GM12878 (cell line): ENCODE measurements at regions not wholly inside any gene's neighbourhood (a gene's known extent, or its start where the extent isn't known, plus 50 kb on each side); places are given as distances from the start of the nearest gene placed in this dataset.
"Not testable (repeated sequence)": the region's sequence is repeated elsewhere in the genome, so short reads cannot be mapped to it uniquely, and the experiment has no call there.

Source experiments
- ATAC-seq: fragments of 200-7000 bp; cut with Tn5 transposase; 3 replicates; pipeline ENCODE4 v1.9.1; 2020; ENCODE audit warnings: mild to moderate bottlenecking, moderate library complexity
- BruUV-seq: library from RNA; stranded (reverse); fragments of 400-500 nt; replicated peaks from 2 replicates; lab custom pipeline; 2021; lab: Mats Ljungman, UMichigan
- CTCF ChIA-PET: fragments of 300-600 bp; sonication (Branson Sonifier 250); formaldehyde crosslinking; extraction: SDS; loops from one replicate; lab custom pipeline; 2021; ENCODE audit warnings: inconsistent platforms; lab: Yijun Ruan, JAX
- POLR2A ChIA-PET: fragments of 350-600 bp; formaldehyde crosslinking; extraction: SDS; loops from one replicate; lab custom pipeline; 2021; ENCODE audit warnings: inconsistent platforms; lab: Charles Lee
- RAD21 ChIA-PET: fragments of 300-600 bp; sonication (Branson Sonifier 250); formaldehyde crosslinking; loops from one replicate; lab custom pipeline; 2023; ENCODE audit warnings: antibody characterized with exemption; ENCODE audit not compliant: unreplicated experiment; lab: Charles Lee
- SMC1A ChIA-PET: fragments of 300-600 bp; sonication (Branson Sonifier 250); formaldehyde crosslinking; loops from one replicate; lab custom pipeline; 2023; ENCODE audit not compliant: unreplicated experiment, uncharacterized antibody; lab: Charles Lee
- DNase-seq: peaks from one replicate; pipeline ENCODE4 v3.0.0-alpha.2; 2011; ENCODE audit warnings: low read depth, low spot score
- FAIRE-seq: peaks from 3 replicates; lab custom pipeline; 2011; peaks lifted over from hg19 to GRCh38; lab: Jason Lieb, UNC
- H2AFZ ChIP-seq: 2 replicates; pipeline ENCODE4 v1.6.0; 2011; ENCODE audit warnings: low read depth, low read length, control low read depth; ENCODE audit not compliant: control insufficient read depth
- H3K27ac ChIP-seq: 2 replicates; pipeline ENCODE4 v1.5.1; 2011; ENCODE audit warnings: control low read depth; ENCODE audit not compliant: control insufficient read depth, insufficient read depth
- H3K27me3 ChIP-seq, 2 experiments: replicated peaks in 1 of 2; 2 replicates each; pipeline versions ENCODE4 v1.6.0 to v1.6.1; 2011; ENCODE audit warnings: low read length in 1 of 2; ENCODE audit not compliant: control insufficient read depth in 2 of 2, insufficient read depth in 2 of 2
- H3K36me3 ChIP-seq, 2 experiments: 2 replicates each; pipeline ENCODE4 v1.5.1; 2011; ENCODE audit warnings: low read length in 1 of 2; ENCODE audit not compliant: control insufficient read depth in 2 of 2, insufficient read depth in 2 of 2
- H3K4me1 ChIP-seq: 2 replicates; pipeline ENCODE4 v1.6.1; 2011; ENCODE audit warnings: mild to moderate bottlenecking, low read length, moderate library complexity, mixed read lengths; ENCODE audit not compliant: control insufficient read depth, insufficient read depth
- H3K4me2 ChIP-seq: 2 replicates; pipeline ENCODE4 v1.6.0; 2011; ENCODE audit warnings: control low read depth; ENCODE audit not compliant: control insufficient read depth, insufficient read depth
- H3K4me3 ChIP-seq: fragments of 200-600 bp; sonication (generic); 2 replicates; pipeline ENCODE4 v1.5.1; 2016
- H3K79me2 ChIP-seq: 2 replicates; pipeline ENCODE4 v1.6.0; 2011; ENCODE audit warnings: low read length; ENCODE audit not compliant: control insufficient read depth, insufficient read depth
- H3K9ac ChIP-seq: 2 replicates; pipeline ENCODE4 v1.8.0; 2011; ENCODE audit warnings: low read length, control low read depth, mixed read lengths; ENCODE audit not compliant: control insufficient read depth, insufficient read depth
- H3K9me3 ChIP-seq: replicated peaks from 3 replicates; pipeline ENCODE4 v1.5.1; 2011; ENCODE audit warnings: mild to moderate bottlenecking, low read length; ENCODE audit not compliant: control insufficient read depth, insufficient read depth
- H4K20me1 ChIP-seq: 2 replicates; pipeline ENCODE4 v1.6.0; 2011; ENCODE audit not compliant: control insufficient read depth, insufficient read depth
- CBX5 ChIP-seq: sonication (generic); IDR thresholded peaks from 2 replicates; pipeline ENCODE4 v1.6.1; 2016; ENCODE audit warnings: low read depth, moderate library complexity, mild to moderate bottlenecking, inconsistent platforms
- NBN ChIP-seq: fragments of 450-650 bp; IDR thresholded peaks from 2 replicates; pipeline ENCODE4 v1.6.1; 2016
- ZNF207 ChIP-seq: fragments of 450-650 bp; IDR thresholded peaks from 2 replicates; pipeline ENCODE4 v1.6.1; 2014; ENCODE audit warnings: antibody characterized with exemption, mild to moderate bottlenecking, borderline replicate concordance
- WGBS: methylation state at CpG from one replicate; pipeline ENCODE4 v1.1.6; 2016; ENCODE audit warnings: low lambda C conversion rate; ENCODE audit not compliant: insufficient replicate concordance, insufficient coverage; ENCODE audit errors: missing lambda C conversion rate; 5-methylcytosine and 5-hydroxymethylcytosine counted together
- in situ Hi-C: fragments of 300-500 bp; cut with MboI; formaldehyde crosslinking; loops from 9 replicates; pipeline ENCODE4 v1.14.3; 2018; ENCODE audit warnings: mixed read lengths
- intact Hi-C: fragments of 100-400 bp; cut with micrococcal nuclease; formaldehyde crosslinking; loops from one replicate; pipeline ENCODE4 v1.14.2; 2022; ENCODE audit not compliant: unreplicated experiment

GRCh38 chr1:94296018-94296417 is 58.6 kb upstream of the ARHGAP29 start:
- Histone ChIP-seq H3K27ac (no peak overlapping the region), H3K4me3 (no peak overlapping the region), H3K4me2 (no peak overlapping the region), H3K9me3 (no peaks in the 10 kb centered on the region), H2AFZ (no peak overlapping the region), H3K79me2 (no peaks in the 10 kb centered on the region), H3K9ac (no peak overlapping the region), H4K20me1 (no peaks in the 10 kb centered on the region), H3K4me1 (no peaks in the 10 kb centered on the region), H3K36me3 (no peaks in the 10 kb centered on the region), H3K27me3 (no peaks in the 10 kb centered on the region; a peak in 1 of 4 replicates)
- CTCF ChIA-PET = no interaction called here
- 40% methylated on average over 5 of the region's 5 CpGs for WGBS
- SMC1A ChIA-PET = no interaction called here
- intact Hi-C loops (no loop called here), in situ Hi-C loops (no loop called here)
- RAD21 ChIA-PET = no interaction called here
- no TSS peak for BruUV-seq
- POLR2A ChIA-PET = no interaction called here
- ATAC-seq (no peak), DNase-seq (no peak), FAIRE-seq (no peak)
- TF ChIP-seq ZNF207 = no peak
- no peak for TF ChIP-seq NBN
- no peak for TF ChIP-seq CBX5

- H3K27ac ChIP-seq, BruUV-seq, H3K9me3 ChIP-seq, in situ Hi-C loops, H3K36me3 ChIP-seq, H3K27me3 ChIP-seq, FAIRE-seq, H3K4me3 ChIP-seq, H4K20me1 ChIP-seq, intact Hi-C loops, H3K4me1 ChIP-seq, DNase-seq, SMC1A ChIA-PET, H3K4me2 ChIP-seq, POLR2A ChIA-PET, H3K79me2 ChIP-seq, H2AFZ ChIP-seq, H3K9ac ChIP-seq, CTCF ChIA-PET, RAD21 ChIA-PET, ATAC-seq: not testable (repeated sequence)
- 52% methylated on average over 8 of the region's 8 CpGs for WGBS
Measured at GRCh38 chr1:94292978-94293377, 55.6 kb upstream of the ARHGAP29 start.

GRCh38 chr1:94289244-94289643 is 51.9 kb upstream of the ARHGAP29 start:
- POLR2A ChIA-PET, ATAC-seq, BruUV-seq, H4K20me1 ChIP-seq, intact Hi-C loops, H3K9ac ChIP-seq, FAIRE-seq, H3K4me2 ChIP-seq, H3K27ac ChIP-seq, H3K9me3 ChIP-seq, H3K36me3 ChIP-seq, DNase-seq, RAD21 ChIA-PET, in situ Hi-C loops, H2AFZ ChIP-seq, H3K27me3 ChIP-seq, H3K4me1 ChIP-seq, CTCF ChIA-PET, H3K4me3 ChIP-seq, H3K79me2 ChIP-seq, SMC1A ChIA-PET: not testable (repeated sequence)
- 0% methylated on average over 1 of the region's 1 CpG for WGBS
